Activated naive CD4-positive, alpha-beta T cell treated with anti-CD3 and anti-CD28 coated beads, Interleukin-2, amount 50 U/mL, for 24 hours (primary cell): ENCODE measurements at regions not wholly inside any gene's neighbourhood (a gene's known extent, or its start where the extent isn't known, plus 50 kb on each side); places are given as distances from the start of the nearest gene placed in this dataset.

ENCODE experiments used
- H3K27ac Mint-ChIP-seq: one replicate; pipeline ENCODE4 v1.8.0; 2021; ENCODE audit warnings: mild to moderate bottlenecking, mixed read lengths
- H3K27me3 Mint-ChIP-seq: one replicate; pipeline ENCODE4 v1.8.0; 2021; ENCODE audit warnings: mixed read lengths
- H3K36me3 Mint-ChIP-seq: one replicate; pipeline ENCODE4 v1.8.0; 2021; ENCODE audit warnings: mixed read lengths
- H3K4me1 Mint-ChIP-seq: one replicate; pipeline ENCODE4 v1.8.0; 2021; ENCODE audit warnings: mixed read lengths
- H3K4me3 Mint-ChIP-seq: one replicate; pipeline ENCODE4 v1.8.0; 2021; ENCODE audit warnings: mild to moderate bottlenecking, mixed read lengths
- H3K9me3 Mint-ChIP-seq: one replicate; pipeline ENCODE4 v1.8.0; 2021; ENCODE audit warnings: mixed read lengths

- no peak overlapping the region for H3K4me3 Mint-ChIP-seq
- H3K9me3 Mint-ChIP-seq: no peaks in the 10 kb centered on the region
- no peaks in the 10 kb centered on the region for H3K36me3 Mint-ChIP-seq
- H3K4me1 Mint-ChIP-seq: no peaks in the 10 kb centered on the region
- no peak overlapping the region for H3K27ac Mint-ChIP-seq
- H3K27me3 Mint-ChIP-seq: no peaks in the 10 kb centered on the region
Observed at GRCh38 chr4:171759274-171759673, 53.9 kb upstream of the GALNTL6 start.

GRCh38 chr4:171751538-171751937 lies 61.7 kb upstream of the GALNTL6 start:
- H3K27me3 Mint-ChIP-seq: no peaks in the 10 kb centered on the region
- H3K36me3 Mint-ChIP-seq: no peaks in the 10 kb centered on the region
- no peaks in the 10 kb centered on the region for H3K4me1 Mint-ChIP-seq
- H3K4me3 Mint-ChIP-seq: no peak overlapping the region
- no peaks in the 10 kb centered on the region for H3K9me3 Mint-ChIP-seq
- no peak overlapping the region for H3K27ac Mint-ChIP-seq

GRCh38 chr4:171746418-171746817 lies 66.8 kb upstream of the GALNTL6 start:
- H3K4me1 Mint-ChIP-seq: no peaks in the 10 kb centered on the region
- no peaks in the 10 kb centered on the region for H3K36me3 Mint-ChIP-seq
- no peaks in the 10 kb centered on the region for H3K27me3 Mint-ChIP-seq
- peaks cover 10% of the 10 kb centered on the region for H3K9me3 Mint-ChIP-seq
- no peak overlapping the region for H3K27ac Mint-ChIP-seq
- no peak overlapping the region for H3K4me3 Mint-ChIP-seq

- Mint-ChIP-seq H3K36me3 (no peaks in the 10 kb centered on the region), H3K27me3 (no peaks in the 10 kb centered on the region), H3K4me3 (no peak overlapping the region), H3K27ac (no peak overlapping the region), H3K9me3 (peaks cover 10% of the 10 kb centered on the region), H3K4me1 (no peaks in the 10 kb centered on the region)
Observed at GRCh38 chr4:171742436-171742835, 70.8 kb upstream of the GALNTL6 start.

DNA sequence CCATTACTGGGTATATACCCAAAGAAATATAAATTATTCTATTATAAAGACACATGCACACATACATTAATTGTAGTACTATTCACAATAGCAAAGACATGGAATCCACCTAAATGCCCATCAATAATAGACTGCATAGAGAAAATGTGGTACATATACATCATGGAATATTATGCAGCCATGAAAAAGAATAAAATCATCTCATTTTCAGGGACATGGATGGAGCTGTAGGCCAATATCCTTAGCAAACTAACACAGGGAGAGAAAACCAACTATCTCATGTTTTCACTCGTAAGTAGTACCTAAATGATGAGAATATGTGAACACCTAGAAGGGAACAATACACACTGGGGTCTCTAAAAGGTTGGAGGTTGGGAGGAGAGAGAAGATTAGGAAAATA lies 86.0 kb upstream of the GALNTL6 start:
- Mint-ChIP-seq H3K4me3 (no peak overlapping the region), H3K9me3 (peaks cover 14% of the 10 kb centered on the region), H3K4me1 (no peaks in the 10 kb centered on the region), H3K27ac (no peak overlapping the region), H3K27me3 (no peaks in the 10 kb centered on the region), H3K36me3 (no peaks in the 10 kb centered on the region)

GRCh38 chr4:171721937-171722336 lies 91.3 kb upstream of the GALNTL6 start:
- Mint-ChIP-seq H3K27ac (no peak overlapping the region), H3K36me3 (no peaks in the 10 kb centered on the region), H3K27me3 (no peaks in the 10 kb centered on the region), H3K4me1 (no peaks in the 10 kb centered on the region), H3K4me3 (no peak overlapping the region), H3K9me3 (peaks cover 18% of the 10 kb centered on the region)

DNA sequence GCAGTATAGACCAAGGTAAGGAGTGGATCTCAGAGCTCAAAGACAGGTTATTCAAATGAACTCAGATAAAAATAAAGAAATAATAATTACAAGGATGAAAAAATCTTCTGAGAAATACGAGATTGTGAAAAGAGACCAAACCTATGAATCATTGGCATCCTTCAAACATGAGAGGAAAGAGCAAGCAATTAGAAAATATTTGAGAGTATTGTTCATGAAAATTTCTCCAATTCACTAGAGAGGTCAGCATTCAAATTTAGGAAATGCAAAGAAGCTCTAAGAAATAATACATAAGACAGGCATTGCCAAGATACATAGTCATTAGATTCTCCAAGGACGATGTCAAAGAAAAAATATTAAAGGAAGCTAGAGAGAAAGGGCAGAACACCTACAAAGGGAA lies 93.5 kb upstream of the GALNTL6 start:
- Mint-ChIP-seq H3K4me3 (no peak overlapping the region), H3K27ac (no peak overlapping the region), H3K36me3 (no peaks in the 10 kb centered on the region), H3K27me3 (no peaks in the 10 kb centered on the region), H3K4me1 (no peaks in the 10 kb centered on the region), H3K9me3 (peaks cover 18% of the 10 kb centered on the region)

- H3K4me1 Mint-ChIP-seq: no peaks in the 10 kb centered on the region
- no peaks in the 10 kb centered on the region for H3K36me3 Mint-ChIP-seq
- H3K27me3 Mint-ChIP-seq: no peaks in the 10 kb centered on the region
- H3K4me3 Mint-ChIP-seq: no peak overlapping the region
- no peak overlapping the region for H3K27ac Mint-ChIP-seq
- H3K9me3 Mint-ChIP-seq: peaks cover 13% of the 10 kb centered on the region
Observed at GRCh38 chr4:171718665-171719064, 94.5 kb upstream of the GALNTL6 start.

GRCh38 chr4:171718069-171718468 lies 95.1 kb upstream of the GALNTL6 start:
- Mint-ChIP-seq H3K27ac (no peak overlapping the region), H3K4me3 (no peak overlapping the region), H3K4me1 (no peaks in the 10 kb centered on the region), H3K27me3 (no peaks in the 10 kb centered on the region), H3K36me3 (no peaks in the 10 kb centered on the region), H3K9me3 (peaks cover 10% of the 10 kb centered on the region)

- H3K27ac Mint-ChIP-seq: no peak overlapping the region
- no peak overlapping the region for H3K4me3 Mint-ChIP-seq
- no peaks in the 10 kb centered on the region for H3K4me1 Mint-ChIP-seq
- H3K36me3 Mint-ChIP-seq: no peaks in the 10 kb centered on the region
- H3K27me3 Mint-ChIP-seq: no peaks in the 10 kb centered on the region
- H3K9me3 Mint-ChIP-seq: peaks cover 10% of the 10 kb centered on the region
Observed at GRCh38 chr4:171717231-171717741, 95.9 kb upstream of the GALNTL6 start.

DNA sequence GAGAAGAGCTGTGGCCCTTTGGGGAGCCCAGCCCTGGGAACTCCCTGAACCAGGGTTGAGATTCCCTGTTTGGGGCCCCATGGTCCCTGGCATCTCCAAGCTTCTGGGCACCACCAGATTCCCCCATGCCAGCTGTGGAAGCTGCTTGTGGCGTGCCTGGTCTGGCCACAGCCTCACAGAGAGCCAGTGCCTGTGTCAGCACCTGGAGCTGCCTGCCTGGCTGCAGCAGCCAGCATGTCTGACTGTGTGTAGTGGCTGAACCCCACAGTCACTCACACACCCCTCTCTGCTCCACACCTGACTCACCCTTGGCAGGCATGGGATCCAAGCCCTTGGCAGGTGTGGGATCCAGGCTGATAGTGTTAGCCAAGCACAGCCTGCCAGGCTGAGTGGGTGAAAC lies 97.2 kb upstream of the GALNTL6 start:
- H3K27me3 Mint-ChIP-seq: no peaks in the 10 kb centered on the region
- peaks cover 10% of the 10 kb centered on the region for H3K9me3 Mint-ChIP-seq
- H3K4me3 Mint-ChIP-seq: no peak overlapping the region
- no peak overlapping the region for H3K27ac Mint-ChIP-seq
- no peaks in the 10 kb centered on the region for H3K36me3 Mint-ChIP-seq
- no peaks in the 10 kb centered on the region for H3K4me1 Mint-ChIP-seq

DNA sequence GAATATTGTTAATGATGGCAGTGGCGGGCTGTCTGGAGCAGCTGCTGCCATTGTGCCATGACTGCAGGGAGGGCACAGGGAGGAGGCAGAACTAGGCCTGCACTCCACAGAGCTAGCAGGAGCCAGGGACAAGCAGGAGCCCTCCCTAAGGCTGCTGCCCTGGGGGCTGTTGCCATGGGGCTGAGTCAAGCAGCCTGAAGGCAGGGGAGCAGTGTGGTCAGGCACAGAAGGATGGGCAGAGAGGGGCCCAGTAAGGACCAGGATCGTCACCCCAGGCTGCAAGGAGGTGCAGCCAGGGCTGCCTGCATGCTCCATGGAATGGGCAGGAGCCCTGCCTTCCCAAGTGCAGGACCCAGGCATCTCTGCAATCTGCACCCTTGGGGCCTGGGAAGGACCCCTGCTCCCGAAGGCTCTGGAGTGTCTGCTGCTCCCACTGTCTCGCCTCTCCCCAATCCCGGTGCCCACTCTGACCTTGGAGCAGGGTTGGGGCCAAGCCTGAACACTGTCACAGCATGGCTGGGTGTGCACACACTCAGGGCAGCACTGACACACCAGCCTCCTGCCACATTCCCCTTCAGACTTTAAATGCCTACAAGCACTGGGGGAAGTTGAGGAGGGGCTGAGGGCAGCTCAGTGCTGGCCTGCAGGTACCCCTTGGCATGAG lies 98.3 kb upstream of the GALNTL6 start:
- no peak overlapping the region for H3K27ac Mint-ChIP-seq

GRCh38 chr4:171710743-171711142 lies 102.5 kb upstream of the GALNTL6 start:
- Mint-ChIP-seq H3K27ac (no peak overlapping the region), H3K27me3 (no peaks in the 10 kb centered on the region), H3K4me1 (no peaks in the 10 kb centered on the region), H3K9me3 (no peaks in the 10 kb centered on the region), H3K36me3 (no peaks in the 10 kb centered on the region), H3K4me3 (no peak overlapping the region)

More for the DNA sequence above, 98.3 kb upstream of the GALNTL6 start:
- peaks cover 8% of the 10 kb centered on the region for H3K9me3 Mint-ChIP-seq
- H3K4me1 Mint-ChIP-seq: no peaks in the 10 kb centered on the region
- H3K4me3 Mint-ChIP-seq: no peak overlapping the region
- no peaks in the 10 kb centered on the region for H3K27me3 Mint-ChIP-seq
- H3K36me3 Mint-ChIP-seq: no peaks in the 10 kb centered on the region

GRCh38 chr4:171676555-171677215 lies 136.5 kb upstream of the GALNTL6 start:
- H3K9me3 Mint-ChIP-seq: peaks cover 6% of the 10 kb centered on the region
- H3K27me3 Mint-ChIP-seq: no peaks in the 10 kb centered on the region
- no peak overlapping the region for H3K4me3 Mint-ChIP-seq

GRCh38 chr4:171674781-171675180 lies 138.4 kb upstream of the GALNTL6 start:
- peaks cover 6% of the 10 kb centered on the region for H3K9me3 Mint-ChIP-seq
- no peak overlapping the region for H3K4me3 Mint-ChIP-seq
- H3K36me3 Mint-ChIP-seq: no peaks in the 10 kb centered on the region
- H3K4me1 Mint-ChIP-seq: no peaks in the 10 kb centered on the region
- no peak overlapping the region for H3K27ac Mint-ChIP-seq
- H3K27me3 Mint-ChIP-seq: no peaks in the 10 kb centered on the region

More at GRCh38 chr4:171676555-171677215, 136.5 kb upstream of the GALNTL6 start:
- Mint-ChIP-seq H3K27ac (no peak overlapping the region), H3K4me1 (no peaks in the 10 kb centered on the region), H3K36me3 (no peaks in the 10 kb centered on the region)

DNA sequence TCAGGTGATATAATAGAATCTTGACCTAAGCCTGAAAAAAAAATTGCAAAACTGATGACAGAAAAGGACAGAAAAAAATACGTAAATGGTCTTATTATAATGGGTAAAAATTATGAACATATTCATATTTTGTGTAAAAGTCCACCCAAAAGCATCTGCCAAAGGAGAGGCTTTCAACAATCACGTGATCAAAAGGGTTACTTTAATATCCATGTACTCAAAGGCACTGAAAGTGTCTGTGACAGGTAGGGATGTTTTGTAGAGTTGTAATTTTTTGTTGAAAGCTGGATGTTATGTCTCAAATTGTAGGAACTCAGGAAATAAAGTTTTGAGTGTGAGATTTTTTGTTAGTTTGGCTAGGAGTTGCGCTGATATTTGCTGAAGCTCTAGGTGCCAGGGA lies 144.8 kb upstream of the GALNTL6 start:
- Mint-ChIP-seq H3K27ac (no peak overlapping the region), H3K4me3 (no peak overlapping the region), H3K4me1 (no peaks in the 10 kb centered on the region), H3K9me3 (no peaks in the 10 kb centered on the region), H3K27me3 (no peaks in the 10 kb centered on the region), H3K36me3 (no peaks in the 10 kb centered on the region)
